Islet of Langerhans (tissue), 1 donor: ENCODE measurements at regions not wholly inside any gene's neighbourhood (a gene's known extent, or its start where the extent isn't known, plus 50 kb on each side); places are given as distances from the start of the nearest gene placed in this dataset.
"Not testable (repeated sequence)": the region's sequence is repeated elsewhere in the genome, so short reads cannot be mapped to it uniquely, and the experiment has no call there.

ENCODE experiments used
- FAIRE-seq: peaks from one replicate; lab custom pipeline; 2011; peaks lifted over from hg19 to GRCh38; lab: Jason Lieb, UNC

DNA sequence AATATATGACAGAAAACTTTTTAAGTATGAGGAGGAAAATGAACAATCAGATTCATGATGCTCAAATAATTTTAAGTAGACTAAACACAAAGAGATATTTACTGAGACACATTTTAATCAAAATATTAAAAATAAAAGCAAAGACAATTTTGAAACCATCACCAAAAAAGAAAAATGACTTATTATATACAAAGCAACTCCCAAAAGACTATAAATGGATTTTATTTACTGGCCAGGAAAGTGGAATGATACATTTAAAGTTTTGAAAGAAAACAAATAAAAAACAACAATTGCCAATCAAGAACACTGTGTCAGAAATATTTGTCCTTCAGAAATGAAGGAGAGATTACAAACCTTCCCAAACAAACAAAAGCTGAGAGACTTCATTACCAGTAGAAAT, 968.5 kb upstream of the CELF4 start:
- no peak for FAIRE-seq

DNA sequence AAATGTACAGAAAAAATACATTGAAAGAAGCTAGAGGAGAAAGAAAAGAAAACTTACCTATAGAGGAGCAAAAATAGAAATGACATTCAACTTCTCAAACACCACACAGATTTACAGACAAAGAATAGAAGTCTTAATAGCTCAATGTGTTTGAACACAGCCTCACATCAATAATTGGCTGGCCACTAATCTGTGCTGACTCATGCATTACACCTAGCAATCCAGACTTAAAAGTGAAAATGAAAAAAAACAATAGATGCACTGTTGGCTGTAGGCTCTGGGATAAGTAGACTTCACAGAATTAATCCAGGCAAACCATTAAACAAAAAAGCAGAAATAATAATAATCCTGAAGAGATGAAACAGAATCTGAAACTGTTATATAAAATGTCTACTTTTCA, 961.3 kb upstream of the CELF4 start:
- no peak for FAIRE-seq

DNA sequence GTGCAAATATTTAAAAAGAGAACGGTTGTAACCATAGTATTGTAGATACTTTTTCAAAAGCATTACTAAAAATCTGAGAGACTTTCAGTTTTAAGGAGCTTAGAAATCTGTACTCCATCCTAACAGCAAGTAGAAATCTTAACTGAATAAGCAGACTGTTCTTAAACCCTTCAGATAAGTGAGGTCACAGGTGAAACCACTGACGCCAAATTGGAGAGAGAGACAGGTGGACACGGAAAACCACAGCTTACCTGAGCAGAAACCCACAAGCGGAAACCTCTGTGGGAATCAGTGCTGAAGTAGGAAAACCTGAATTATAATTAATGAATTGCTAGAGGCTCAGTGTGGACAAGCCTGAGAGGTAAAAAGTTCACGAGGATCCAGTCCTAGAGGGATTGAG, 959.4 kb upstream of the CELF4 start:
- FAIRE-seq: no peak

DNA sequence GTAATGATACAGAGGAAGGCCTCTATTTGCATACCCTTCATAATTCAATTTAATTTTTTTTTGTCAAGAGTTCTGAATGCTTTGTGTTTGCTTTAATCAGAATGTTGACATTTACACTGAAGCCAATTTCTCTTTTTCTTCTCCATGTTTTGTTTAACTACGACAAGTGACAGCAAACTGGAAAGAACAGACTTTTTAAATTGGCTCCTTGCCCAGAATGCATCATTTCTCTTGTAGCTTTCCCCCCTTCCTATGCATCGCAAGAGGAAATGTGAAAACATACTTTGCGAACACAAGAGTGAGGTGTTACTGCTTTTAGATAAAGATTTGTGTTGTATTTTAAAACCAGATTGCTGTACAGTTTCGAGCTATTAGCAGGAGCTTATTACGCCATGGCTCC, 955.2 kb upstream of the CELF4 start:
- no peak for FAIRE-seq

DNA sequence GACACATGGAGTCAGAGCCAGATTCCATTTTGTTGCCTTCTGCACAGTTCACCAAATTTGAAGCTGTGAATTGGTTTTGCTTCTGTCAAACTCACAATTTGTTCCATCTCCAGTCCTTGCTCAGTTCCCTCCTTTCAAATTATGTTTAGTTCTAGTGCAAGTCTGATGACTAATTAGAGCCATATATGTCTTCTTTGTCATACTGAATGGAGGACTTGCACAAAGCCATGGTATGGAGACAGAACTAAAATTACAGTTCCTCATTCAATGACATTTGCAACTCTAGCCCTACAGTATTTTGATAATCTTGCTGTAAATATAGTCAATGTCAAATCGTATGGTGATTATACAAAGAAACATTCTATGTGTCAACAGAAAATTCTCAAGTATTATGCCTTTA, 936.9 kb upstream of the CELF4 start:
- no peak for FAIRE-seq

DNA sequence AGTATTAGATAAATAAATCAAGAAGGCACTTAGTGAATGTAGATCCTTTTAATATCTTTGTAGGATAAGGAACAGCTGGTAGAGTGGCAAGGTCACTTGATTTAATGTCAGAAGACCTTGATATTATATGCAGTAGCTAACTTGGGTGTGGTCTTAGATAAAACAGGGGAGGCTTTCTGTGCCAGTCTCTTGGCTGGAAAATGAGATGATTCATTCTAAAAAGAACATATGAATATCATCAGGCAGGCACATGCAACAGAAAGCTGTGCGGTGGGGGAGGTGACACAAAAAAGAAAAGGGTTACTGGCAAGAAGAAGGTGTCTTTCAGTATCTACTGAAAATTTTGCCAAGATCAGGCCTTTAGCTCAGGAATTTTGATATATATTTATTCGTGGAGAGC, 931.7 kb upstream of the CELF4 start:
- no peak for FAIRE-seq

DNA sequence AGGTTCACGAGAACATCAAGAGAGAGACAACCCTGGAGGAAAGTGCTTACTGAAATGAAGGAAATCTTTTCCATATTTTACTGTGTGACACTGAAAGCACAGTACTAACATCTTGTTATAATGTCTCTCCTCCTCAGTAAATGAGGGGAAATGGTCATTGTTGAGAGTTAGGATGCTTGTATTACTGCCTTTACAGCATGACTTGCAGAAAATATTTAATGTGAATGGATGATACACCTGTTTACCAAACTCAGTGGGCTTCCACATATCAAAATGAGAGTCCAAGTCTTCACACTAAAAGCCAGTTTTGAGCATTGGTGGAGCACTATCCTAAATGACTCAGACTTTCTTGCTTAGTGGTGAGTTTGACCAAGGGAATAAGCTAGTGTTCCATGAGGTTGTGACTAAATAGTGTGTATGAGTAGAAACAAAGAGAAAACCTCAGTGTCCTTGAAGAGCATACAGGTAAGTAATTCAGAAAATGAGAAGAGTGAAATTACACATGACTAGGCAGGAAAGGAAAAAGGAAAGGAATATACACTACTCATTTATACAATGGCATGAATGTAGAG, 930.7 kb upstream of the CELF4 start:
- FAIRE-seq: no peak

DNA sequence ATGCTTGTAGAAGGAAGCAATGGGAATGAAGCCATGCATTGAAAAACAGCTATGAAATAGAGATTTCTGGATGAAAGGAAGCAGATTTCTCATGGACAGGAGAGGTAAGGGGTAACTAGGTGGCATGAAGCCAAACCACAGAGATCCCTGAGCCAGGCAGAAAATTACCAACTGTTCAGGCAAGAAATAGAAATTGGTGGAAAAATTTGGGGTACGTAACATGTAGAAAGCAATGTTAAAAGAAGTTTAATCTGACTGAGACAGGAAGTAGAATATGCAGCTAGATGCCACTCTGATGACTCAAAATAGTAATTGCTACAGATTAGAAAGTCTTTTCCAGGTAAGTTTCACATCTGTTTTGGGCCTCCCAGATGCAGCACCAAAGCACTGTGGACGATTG, 928.5 kb upstream of the CELF4 start:
- FAIRE-seq: no peak

DNA sequence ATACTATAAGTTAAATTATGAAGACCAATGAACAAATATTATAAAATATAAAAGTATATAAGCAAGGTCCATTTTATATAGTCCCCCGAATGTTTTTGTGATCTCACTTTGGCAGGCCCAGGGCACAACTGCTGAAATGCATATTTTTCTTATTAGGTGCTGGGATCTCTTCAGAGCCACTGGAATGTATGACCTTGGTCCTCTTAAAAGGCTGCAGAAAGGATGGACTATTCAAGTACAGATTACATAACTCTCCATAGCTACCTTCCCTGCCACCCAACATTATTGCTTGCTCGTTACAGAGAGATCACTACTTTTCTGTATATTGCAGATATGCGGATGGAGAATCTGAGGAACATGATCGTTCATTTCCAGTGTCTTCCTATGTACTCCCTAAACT, 925.6 kb upstream of the CELF4 start:
- no peak for FAIRE-seq

DNA sequence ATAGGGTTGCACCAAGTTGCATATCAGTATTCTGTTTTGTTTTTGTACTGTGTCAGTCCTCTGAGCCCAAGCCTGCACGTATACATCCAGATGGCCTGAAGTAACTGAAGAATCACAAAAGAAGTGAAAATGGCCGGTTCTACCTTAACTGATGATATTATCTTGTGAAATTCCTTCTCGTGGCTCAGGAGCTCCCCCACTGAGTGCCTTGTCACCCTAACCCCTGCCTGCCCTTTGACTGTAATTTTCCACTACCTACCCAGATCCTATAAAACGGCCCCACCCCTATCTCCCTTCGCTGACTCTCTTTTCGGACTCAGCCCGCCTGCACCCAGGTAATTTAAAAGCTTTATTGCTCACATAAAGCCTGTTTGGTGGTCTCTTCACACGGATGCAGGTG, 924.1 kb upstream of the CELF4 start:
- not testable (repeated sequence) for FAIRE-seq

DNA sequence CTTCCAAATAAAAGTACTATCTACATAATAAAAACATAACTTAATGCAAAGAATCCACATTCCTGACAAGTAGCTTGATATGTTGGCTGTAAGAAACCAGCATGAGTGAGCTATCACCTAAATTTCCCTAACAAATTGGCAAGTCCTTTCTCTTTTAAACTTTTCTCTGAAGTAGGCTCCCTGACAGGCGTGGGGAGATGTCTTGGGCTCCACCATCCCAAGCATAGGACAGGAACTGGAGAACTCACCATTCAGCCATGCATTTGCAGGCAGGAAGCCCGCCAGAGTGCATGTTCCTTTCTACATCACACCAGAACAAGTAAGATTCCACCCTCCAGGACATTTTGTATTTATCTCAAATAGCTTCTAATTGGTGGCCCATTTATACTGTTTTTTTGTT, 921.9 kb upstream of the CELF4 start:
- no peak for FAIRE-seq

DNA sequence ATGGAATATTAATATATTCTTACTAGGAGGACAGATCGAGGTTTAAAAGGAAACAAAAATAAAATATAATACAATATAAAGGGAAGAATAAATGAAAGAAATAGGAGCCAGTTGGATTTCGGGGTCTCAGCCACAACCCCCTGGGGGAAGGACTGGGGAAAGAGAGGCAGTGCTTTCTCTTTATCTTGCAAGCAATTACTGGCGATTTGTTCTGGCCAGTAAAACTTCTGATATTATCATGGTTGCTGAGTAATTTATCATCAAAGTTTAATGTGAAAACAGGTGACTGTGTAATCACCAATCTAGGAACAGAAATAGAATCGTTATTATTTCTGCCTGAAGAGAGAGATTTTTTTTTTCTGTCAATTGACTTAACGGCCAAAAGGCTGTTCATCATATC, 917.7 kb upstream of the CELF4 start:
- FAIRE-seq: no peak

DNA sequence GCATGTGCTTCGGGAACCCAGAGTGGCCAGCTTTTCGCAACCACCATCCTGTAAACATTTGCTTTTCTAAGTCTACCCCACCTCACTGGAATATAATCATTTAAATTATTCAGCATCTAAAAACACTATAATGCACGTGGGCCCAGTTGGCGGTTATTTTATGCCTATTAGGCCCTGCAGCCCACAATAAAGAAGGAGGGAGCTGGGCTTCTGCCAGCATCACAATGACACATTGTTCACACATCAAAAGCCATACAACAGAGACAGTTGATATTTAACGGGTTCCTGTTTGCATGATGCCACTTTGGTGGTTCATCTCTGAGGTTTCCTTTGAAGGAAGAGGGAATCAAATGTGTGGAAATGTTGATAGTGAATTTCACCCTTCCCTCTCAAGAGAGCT, 916.0 kb upstream of the CELF4 start:
- FAIRE-seq: no peak

DNA sequence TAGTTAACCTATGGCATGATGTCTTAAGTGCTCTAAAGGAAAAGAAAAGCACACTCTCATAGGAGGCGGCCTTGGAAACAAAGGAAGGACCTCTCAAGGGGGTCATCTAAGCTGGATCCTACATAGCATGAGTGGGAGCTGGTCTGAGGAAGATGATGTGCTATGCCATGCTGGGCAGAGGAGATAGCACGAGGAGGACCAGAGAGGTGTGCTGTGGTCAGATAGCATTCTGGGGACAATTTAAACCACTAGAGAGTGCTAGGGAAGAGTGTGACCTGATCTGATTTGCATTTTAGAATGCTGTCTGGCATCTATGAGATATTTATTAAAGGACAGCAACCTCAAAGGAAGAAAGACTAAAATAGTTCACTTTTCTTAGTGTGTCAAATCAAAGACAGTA, 910.1 kb upstream of the CELF4 start:
- no peak for FAIRE-seq

DNA sequence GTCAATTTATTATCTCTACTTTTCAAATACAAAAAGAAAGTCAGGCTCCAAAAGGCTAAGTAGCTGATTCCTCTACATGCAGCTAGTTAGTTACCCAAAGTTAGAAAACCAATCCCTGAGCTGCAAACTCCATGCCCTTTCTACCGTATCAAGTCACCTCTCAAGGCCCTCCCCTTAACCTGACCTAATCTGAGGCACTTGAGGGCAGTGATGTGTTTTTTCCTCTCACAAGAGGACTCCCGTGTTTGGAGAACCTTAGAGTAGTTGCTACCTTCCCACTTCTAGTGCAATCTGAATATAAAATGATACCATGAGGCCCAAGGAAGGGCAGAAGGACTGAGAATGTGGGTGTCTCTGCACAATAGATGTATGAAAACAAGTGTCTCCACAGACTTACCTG, 907.9 kb upstream of the CELF4 start:
- FAIRE-seq: no peak

DNA sequence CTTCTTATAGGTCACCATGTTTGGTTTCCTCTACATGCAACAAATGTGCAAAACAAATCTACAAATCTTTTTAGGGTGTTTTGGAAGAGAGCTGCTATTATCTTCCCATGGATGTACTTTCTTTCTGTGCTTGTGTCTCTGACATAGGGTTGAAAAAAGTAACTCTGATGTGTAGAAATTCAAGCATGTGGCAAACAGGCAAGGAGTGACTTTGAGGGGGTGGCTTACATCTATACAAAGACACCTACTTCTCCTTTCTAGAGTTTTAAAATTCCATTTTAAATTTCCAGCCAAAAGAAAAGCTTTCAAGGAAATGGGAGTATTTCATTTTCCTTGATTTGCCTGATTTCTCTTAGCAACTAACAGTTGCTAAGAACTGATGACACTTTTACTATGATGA, 904.8 kb upstream of the CELF4 start:
- FAIRE-seq: no peak

DNA sequence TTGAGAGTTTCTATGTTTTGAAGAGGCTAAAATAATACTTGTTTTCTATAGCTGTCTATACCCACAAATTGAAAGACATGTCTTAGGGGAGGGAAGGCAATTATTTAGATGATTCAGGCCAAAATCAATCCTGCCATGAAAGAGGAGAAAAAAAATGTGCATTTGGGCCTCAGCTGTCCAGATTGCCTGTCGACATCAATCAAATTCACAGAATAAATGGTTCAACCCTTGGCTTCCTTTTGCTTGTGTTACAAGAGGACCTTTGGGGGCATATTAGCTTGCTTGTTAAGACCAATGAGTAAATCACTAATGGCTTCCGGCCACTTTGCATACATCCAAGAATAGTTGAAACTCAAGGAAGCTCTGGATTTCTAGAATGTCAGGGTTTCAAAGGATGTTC, 900.8 kb upstream of the CELF4 start:
- FAIRE-seq: no peak

DNA sequence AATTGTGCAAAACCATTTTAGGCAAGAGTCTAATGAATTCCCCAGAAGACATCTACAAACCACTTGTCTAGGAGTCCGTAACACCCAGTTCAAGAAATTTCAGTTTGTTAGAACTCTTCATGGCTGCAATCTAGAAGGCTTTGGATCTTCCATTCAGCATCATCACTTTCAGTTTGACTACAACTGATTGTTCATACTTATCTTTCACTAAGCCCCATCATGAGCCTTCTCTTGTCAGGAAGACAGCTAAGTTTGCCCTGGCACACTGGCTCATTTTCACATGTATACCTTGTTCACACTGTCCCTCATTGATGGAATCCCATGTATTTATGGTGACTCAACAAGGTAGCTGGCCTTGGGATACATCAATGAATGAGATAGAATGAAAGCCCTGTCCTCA, 898.4 kb upstream of the CELF4 start:
- no peak for FAIRE-seq

DNA sequence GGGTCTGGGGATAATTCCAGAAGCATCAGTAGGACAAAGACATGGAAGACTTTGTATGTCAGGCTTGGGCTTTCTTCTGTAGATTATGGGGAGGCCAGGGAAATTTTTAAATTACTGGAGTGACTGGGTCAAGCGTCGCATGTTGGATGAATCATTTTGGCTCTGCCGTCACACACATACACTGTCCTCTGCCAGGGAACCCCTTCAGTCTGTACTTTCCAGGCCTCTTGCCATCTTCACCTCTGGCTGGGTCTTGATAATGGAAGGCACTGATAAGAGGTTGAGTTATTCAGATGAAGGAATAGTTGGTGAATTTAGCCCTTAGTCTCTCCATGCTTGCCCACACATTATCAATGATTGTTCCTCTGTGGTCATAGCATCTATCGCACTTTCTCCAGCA, 895.1 kb upstream of the CELF4 start:
- FAIRE-seq: no peak

DNA sequence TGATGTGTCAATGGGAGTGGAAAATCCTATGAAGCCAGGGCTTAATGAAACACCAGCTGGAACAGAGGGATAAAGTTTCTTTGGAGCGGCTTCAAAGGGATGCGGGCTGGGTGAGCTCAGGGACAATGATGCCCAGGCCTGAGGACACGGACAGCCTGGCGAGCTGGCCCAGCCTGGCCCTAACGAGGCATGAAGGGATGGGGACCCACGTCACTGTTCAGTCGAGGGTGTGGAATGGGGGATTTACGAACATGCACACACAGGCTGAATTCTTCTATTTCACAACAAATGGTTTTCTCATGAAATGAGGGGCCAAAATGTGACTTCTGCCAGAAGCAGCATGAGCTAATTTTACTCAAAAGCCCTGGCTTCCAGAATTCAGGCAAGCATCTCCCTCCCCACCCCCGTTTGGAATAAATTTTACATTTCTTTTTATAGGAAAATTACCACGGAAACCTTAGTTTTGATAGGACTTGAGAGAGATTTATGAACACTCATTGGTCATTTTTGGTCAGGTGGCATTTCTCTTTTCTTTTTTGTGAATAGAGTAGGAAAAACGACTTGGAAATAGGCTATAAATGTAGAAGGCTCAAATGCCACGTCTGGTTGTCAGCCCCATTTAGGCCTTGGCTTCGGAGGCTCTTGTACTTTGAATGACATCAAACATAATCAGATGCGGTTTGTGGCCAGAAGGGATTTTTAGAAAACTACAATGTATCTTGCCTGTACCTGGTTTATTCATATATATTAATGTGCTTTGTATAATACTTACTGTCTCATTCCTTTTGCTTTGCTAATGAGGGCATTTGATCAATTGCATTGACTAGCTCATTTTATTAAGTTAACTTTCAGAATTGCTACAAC, 893.8 kb upstream of the CELF4 start:
- FAIRE-seq: no peak

DNA sequence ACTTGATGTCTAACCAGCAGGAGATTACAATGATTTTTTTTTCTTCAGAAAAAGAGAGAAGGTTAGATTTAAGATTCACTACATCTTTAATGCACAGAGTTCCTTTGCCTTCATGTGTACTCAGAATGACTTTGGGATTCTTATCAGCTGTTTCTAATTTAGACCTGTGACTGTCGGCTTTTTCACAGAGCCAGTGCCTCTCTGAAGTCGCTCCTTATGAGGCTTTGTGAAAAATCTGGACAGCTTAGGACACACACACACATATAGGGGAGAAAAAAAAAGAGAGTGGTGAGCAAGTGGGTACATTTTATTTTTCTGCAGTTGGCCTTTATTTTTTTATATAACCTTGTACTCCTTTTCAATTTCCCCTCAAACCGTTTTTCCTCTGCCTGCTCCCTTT, 893.1 kb upstream of the CELF4 start:
- no peak for FAIRE-seq

DNA sequence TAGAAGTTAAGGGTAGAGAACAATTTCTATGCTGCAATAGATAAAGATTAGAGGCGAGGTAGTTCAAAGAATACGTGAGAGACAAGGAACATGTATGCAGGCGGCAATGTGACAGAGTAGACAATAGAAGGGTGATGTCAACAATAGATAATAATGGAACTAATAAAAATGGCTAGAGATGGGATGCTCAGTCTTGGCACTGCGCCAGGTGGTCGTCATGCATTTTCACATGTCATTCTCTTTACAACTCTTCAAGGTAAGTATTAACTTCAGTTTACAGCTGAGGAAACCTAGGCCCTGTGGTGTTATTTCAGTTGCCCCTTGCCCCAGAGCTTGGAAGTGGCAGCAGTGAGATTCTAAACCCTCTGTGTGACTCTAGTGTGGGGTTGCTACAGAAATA, 890.7 kb upstream of the CELF4 start:
- no peak for FAIRE-seq

DNA sequence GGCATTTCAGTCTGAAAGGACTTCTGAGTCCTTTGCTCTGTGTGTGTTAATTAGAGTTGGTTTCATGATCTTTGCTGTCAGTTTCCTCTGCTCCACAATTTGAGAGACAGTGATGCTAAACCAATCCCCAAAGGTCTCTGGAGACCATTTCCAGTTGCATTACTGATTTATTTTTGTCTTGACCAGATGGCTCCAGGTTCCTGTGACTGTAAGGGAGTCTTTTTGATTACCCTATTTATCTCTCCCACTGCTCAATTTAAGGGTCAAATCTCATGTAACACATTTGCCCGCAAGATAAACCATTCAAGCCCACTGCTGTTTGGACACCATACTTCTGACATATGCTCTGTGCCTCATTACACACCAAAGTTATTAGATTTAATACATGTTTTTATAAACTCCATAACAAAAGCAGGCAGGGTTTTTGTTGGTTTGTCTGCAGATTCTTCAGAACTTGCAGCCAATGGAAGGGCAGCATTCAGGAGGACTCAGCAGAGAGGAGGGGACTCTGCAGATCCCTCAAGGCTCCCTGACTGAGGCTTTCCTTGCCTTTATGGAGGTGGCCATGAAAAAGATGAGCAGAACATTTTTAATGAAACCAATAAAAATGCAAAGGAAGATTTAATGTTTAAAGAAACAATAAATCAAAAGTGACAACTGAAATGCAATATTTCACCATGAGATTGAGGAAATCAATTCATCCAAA, 889.3 kb upstream of the CELF4 start:
- no peak for FAIRE-seq

DNA sequence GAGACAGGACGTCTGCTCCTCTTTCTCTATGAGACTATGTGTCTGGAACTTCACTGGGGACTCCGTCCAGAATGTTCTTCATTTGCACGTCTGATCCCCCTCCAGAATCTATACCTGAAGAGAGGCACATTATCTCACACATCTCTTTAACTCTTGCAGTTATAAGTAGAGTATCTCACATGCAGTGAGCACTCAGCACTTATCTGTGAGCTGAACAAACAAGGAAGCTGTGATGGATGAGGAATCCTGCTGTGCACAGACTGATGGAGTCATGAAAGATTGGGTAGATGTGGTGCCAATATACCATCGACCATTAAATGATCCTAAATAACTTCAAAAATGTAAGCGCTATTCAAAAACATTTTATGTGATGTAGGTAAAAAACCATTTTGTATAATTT, 888.3 kb upstream of the CELF4 start:
- no peak for FAIRE-seq
